ENCODE measurements at regions not wholly inside any gene's neighbourhood (a gene's known extent, or its start where the extent isn't known, plus 50 kb on each side); places are given as distances from the start of the nearest gene placed in this dataset.
"Not testable (repeated sequence)": the region's sequence is repeated elsewhere in the genome, so short reads cannot be mapped to it uniquely, and the experiment has no call there.

GRCh38 chr5:82719368-82719767 is 357.8 kb downstream of the TMEM167A start:
- no peak for TF ChIP-seq CTCF (IDR thresholded peaks at IDR 0.05; ENCODE audit: borderline replicate concordance, control extremely low read depth, extremely low read depth, insufficient read depth, missing control alignments)
- peak; percentile 54 for DNase-seq (ENCODE audit: low spot score)
- in situ Hi-C loops (cut with MboI; ENCODE audit: low sequenced_read_pairs, unreplicated experiment): no loop called here

GRCh38 chr5:82717738-82718137 is 359.5 kb downstream of the TMEM167A start:
- DNase-seq (ENCODE audit: low spot score): no peak
- TF ChIP-seq CTCF (IDR thresholded peaks at IDR 0.05; ENCODE audit: borderline replicate concordance, control extremely low read depth, extremely low read depth, insufficient read depth, missing control alignments): no peak
- in situ Hi-C loops (cut with MboI; ENCODE audit: low sequenced_read_pairs, unreplicated experiment): no loop called here

- DNase-seq (ENCODE audit: low spot score); in situ Hi-C loops (cut with MboI; ENCODE audit: low sequenced_read_pairs, unreplicated experiment): not testable (repeated sequence)
These were observed 362.5 kb downstream of the TMEM167A start for GRCh38 chr5:82714732-82715131.

GRCh38 chr5:82713811-82714210 is 363.4 kb downstream of the TMEM167A start:
- DNase-seq (ENCODE audit: low spot score): no peak
- in situ Hi-C loops (cut with MboI; ENCODE audit: low sequenced_read_pairs, unreplicated experiment): no loop called here
- TF ChIP-seq CTCF (IDR thresholded peaks at IDR 0.05; ENCODE audit: borderline replicate concordance, control extremely low read depth, extremely low read depth, insufficient read depth, missing control alignments): no peak

- no peak for TF ChIP-seq CTCF (IDR thresholded peaks at IDR 0.05; ENCODE audit: borderline replicate concordance, control extremely low read depth, extremely low read depth, insufficient read depth, missing control alignments)
- DNase-seq (ENCODE audit: low spot score): no peak
- in situ Hi-C loops (cut with MboI; ENCODE audit: low sequenced_read_pairs, unreplicated experiment): no loop called here
These were observed 369.5 kb downstream of the TMEM167A start for GRCh38 chr5:82707741-82708140.

- TF ChIP-seq CTCF (IDR thresholded peaks at IDR 0.05; ENCODE audit: borderline replicate concordance, control extremely low read depth, extremely low read depth, insufficient read depth, missing control alignments): no peak
These were observed 372.8 kb downstream of the TMEM167A start for GRCh38 chr5:82704381-82704780.

GRCh38 chr5:82702046-82702445 is 375.1 kb downstream of the TMEM167A start:
- DNase-seq (ENCODE audit: low spot score): no peak
- in situ Hi-C loops (cut with MboI; ENCODE audit: low sequenced_read_pairs, unreplicated experiment): no loop called here
- TF ChIP-seq CTCF (IDR thresholded peaks at IDR 0.05; ENCODE audit: borderline replicate concordance, control extremely low read depth, extremely low read depth, insufficient read depth, missing control alignments): no peak

More at GRCh38 chr5:82704381-82704780, 372.8 kb downstream of the TMEM167A start:
- in situ Hi-C loops (cut with MboI; ENCODE audit: low sequenced_read_pairs, unreplicated experiment): no loop called here
- no peak for DNase-seq (ENCODE audit: low spot score)

Data from GM13976 (cell line).